IPS DF 6.9 (cell line): ENCODE measurements at regions not wholly inside any gene's neighbourhood (a gene's known extent, or its start where the extent isn't known, plus 50 kb on each side); places are given as distances from the start of the nearest gene placed in this dataset.

ENCODE experiments used
- DNase-seq: peaks from one replicate; pipeline ENCODE4 v3.0.0-alpha.2; 2013; ENCODE audit warnings: low read depth, low spot score
- H3K27ac ChIP-seq: one replicate; pipeline ENCODE4 v1.5.1; 2013; ENCODE audit warnings: low read length, control low read depth
- H3K27me3 ChIP-seq: 2 replicates; pipeline ENCODE4 v1.6.1; 2013; ENCODE audit warnings: mild to moderate bottlenecking, low read length; ENCODE audit not compliant: control insufficient read depth, insufficient read depth
- H3K36me3 ChIP-seq: 2 replicates; pipeline ENCODE4 v1.6.1; 2013; ENCODE audit warnings: low read length; ENCODE audit not compliant: control insufficient read depth, insufficient read depth
- H3K4me1 ChIP-seq: 2 replicates; pipeline ENCODE4 v1.6.1; 2013; ENCODE audit warnings: low read length; ENCODE audit not compliant: control insufficient read depth, insufficient read depth
- H3K4me3 ChIP-seq: 2 replicates; pipeline ENCODE4 v1.5.1; 2013; ENCODE audit warnings: mild to moderate bottlenecking, low read length
- H3K9me3 ChIP-seq: 2 replicates; pipeline ENCODE4 v1.6.1; 2013; ENCODE audit warnings: low read length, inconsistent platforms; ENCODE audit not compliant: control insufficient read depth, insufficient read depth
- WGBS: extraction: QIAGEN DNeasy Blood & Tissue Kit; methylation state at CpG from one replicate; pipeline ENCODE4 v1.1.7; 2013; ENCODE audit warnings: mixed read lengths, missing lambda C conversion rate; ENCODE audit not compliant: insufficient read length, insufficient coverage; 5-methylcytosine and 5-hydroxymethylcytosine counted together

DNA sequence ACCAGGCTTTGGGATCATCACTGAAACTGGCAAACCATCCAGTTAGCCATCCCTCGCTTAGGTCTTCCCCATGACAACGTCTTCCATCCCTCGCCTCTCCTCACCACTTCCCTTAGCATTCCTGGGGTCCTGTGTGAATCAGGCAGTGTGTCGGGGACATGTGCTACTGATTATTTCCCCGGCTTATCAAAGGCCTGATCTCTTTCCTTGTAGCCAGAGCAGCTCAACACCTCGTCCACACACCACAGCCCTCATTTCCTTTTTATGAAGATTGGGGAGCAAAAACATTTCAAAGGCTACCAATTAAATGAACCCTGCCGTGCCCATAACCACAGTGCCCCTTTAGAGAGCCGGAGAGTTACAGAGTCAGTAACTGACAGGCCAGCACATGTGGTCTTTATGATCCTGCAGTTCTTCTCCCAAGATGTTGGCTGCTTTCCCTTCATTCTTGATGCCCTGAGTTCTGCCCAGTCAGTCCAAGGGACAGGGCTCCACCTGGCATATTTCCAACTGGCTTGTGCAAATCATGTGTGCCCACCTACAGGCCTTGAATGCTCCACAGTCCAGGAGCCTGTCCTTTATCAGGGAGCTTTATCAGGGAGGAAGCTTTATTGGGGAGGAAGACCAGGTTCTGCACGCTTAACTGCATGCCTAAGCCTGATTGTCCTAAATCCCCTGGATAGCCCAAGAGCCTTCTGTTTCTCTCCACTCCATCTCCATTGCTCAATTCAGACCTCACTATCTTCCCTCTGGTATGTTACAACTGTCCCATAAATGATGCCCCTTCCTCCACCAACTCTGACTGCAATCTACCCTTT is 343.1 kb downstream of the CYRIA start:
- no peaks in the 10 kb centered on the region for H3K36me3 ChIP-seq
- no peaks in the 10 kb centered on the region for H3K9me3 ChIP-seq
- no peak overlapping the region for H3K4me3 ChIP-seq
- H3K27me3 ChIP-seq = no peaks in the 10 kb centered on the region
- no CpG with 5 or more reads among the region's 9 CpGs for WGBS
- no peak overlapping the region for H3K27ac ChIP-seq
- DNase-seq = no peak
- peaks cover 6% of the 10 kb centered on the region for H3K4me1 ChIP-seq

- Histone ChIP-seq H3K27ac (no peak overlapping the region), H3K4me3 (no peak overlapping the region), H3K9me3 (no peaks in the 10 kb centered on the region), H3K4me1 (peaks cover 5% of the 10 kb centered on the region), H3K36me3 (no peaks in the 10 kb centered on the region), H3K27me3 (no peaks in the 10 kb centered on the region)
- DNase-seq = no peak
- no CpG with 5 or more reads among the region's 4 CpGs for WGBS
Observed at GRCh38 chr2:16321872-16322271, 343.8 kb downstream of the CYRIA start.

GRCh38 chr2:16321256-16321655 is 344.4 kb downstream of the CYRIA start:
- Histone ChIP-seq H3K4me1 (peaks cover 5% of the 10 kb centered on the region), H3K36me3 (no peaks in the 10 kb centered on the region), H3K4me3 (no peak overlapping the region), H3K27me3 (no peaks in the 10 kb centered on the region), H3K27ac (no peak overlapping the region), H3K9me3 (no peaks in the 10 kb centered on the region)
- no peak for DNase-seq
- no CpG with 5 or more reads among the region's 9 CpGs for WGBS

- DNase-seq = no peak
- no peaks in the 10 kb centered on the region for H3K9me3 ChIP-seq
- no CpG with 5 or more reads among the region's 11 CpGs for WGBS
- no peaks in the 10 kb centered on the region for H3K36me3 ChIP-seq
- peaks cover 5% of the 10 kb centered on the region for H3K4me1 ChIP-seq
- H3K4me3 ChIP-seq = no peak overlapping the region
- no peaks in the 10 kb centered on the region for H3K27me3 ChIP-seq
- H3K27ac ChIP-seq = no peak overlapping the region
Observed at GRCh38 chr2:16320716-16321115, 344.9 kb downstream of the CYRIA start.

- Histone ChIP-seq H3K4me1 (peaks cover 3% of the 10 kb centered on the region), H3K9me3 (no peaks in the 10 kb centered on the region), H3K4me3 (no peak overlapping the region), H3K27ac (no peak overlapping the region), H3K27me3 (no peaks in the 10 kb centered on the region), H3K36me3 (no peaks in the 10 kb centered on the region)
- no peak for DNase-seq
- no CpG with 5 or more reads among the region's 12 CpGs for WGBS
Observed at GRCh38 chr2:16319551-16320121, 346.0 kb downstream of the CYRIA start.

- no peaks in the 10 kb centered on the region for H3K27me3 ChIP-seq
- no peaks in the 10 kb centered on the region for H3K36me3 ChIP-seq
- no CpG with 5 or more reads among the region's 4 CpGs for WGBS
- H3K4me3 ChIP-seq = no peak overlapping the region
- peaks cover 3% of the 10 kb centered on the region for H3K4me1 ChIP-seq
- H3K9me3 ChIP-seq = no peaks in the 10 kb centered on the region
- H3K27ac ChIP-seq = no peak overlapping the region
- DNase-seq = no peak
Observed at GRCh38 chr2:16318474-16319195, 347.0 kb downstream of the CYRIA start.

DNA sequence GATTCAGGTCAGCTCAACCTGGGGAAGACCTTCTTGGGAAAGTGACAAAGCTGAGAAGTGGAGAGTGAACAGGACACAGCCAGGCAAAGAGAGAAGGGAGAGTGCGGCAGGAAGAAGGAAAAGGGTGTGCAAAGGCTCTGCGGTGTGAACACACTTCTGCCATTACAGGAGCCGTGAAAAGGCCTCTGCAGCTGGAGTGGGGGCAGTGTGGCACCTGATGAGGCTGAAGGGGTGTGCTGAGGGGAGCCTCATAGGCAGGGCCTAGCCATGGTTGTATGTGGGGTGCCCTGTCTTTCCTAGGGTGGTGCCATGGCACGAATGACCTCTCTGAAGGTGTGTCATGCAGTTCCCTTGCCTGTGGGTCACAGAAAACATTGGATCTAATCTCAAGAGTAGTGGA is 347.6 kb downstream of the CYRIA start:
- no peak for DNase-seq
- Histone ChIP-seq H3K4me1 (peaks cover 3% of the 10 kb centered on the region), H3K36me3 (no peaks in the 10 kb centered on the region), H3K27me3 (no peaks in the 10 kb centered on the region), H3K27ac (no peak overlapping the region), H3K9me3 (no peaks in the 10 kb centered on the region), H3K4me3 (no peak overlapping the region)
- no CpG with 5 or more reads among the region's 4 CpGs for WGBS

DNA sequence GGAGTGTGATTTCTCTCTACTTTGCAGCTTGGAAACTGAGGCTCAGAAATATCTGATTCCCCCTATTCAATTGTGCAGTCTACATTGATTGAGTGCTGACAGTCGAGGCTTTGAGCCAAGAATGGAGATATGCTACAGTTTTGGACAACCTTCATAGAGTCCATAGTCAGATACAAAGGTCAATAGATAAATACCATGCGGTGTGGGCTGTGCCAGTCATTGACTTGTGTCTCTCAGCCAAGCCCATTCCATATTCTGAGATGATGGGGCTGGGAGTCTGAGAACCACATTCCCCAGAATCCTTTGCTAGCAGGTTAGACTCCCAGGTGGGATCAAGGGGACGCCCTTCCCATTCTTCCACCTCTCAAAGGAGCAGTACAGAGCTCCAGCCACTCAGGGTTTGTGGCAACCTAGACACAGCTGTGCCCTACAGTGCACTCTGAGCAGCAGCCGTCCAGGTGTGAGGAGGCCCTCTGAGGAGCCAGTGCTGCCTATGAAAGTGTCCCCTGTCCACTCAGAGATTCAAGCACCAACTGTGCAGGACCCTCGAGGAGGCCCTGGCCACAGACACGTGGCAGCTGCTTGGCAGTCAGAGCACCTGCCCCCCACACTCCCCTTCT is 348.3 kb downstream of the CYRIA start:
- Histone ChIP-seq H3K27me3 (no peaks in the 10 kb centered on the region), H3K36me3 (no peaks in the 10 kb centered on the region), H3K4me1 (peaks cover 3% of the 10 kb centered on the region), H3K27ac (no peak overlapping the region), H3K4me3 (no peak overlapping the region), H3K9me3 (no peaks in the 10 kb centered on the region)
- no CpG with 5 or more reads among the region's 6 CpGs for WGBS
- no peak for DNase-seq

DNA sequence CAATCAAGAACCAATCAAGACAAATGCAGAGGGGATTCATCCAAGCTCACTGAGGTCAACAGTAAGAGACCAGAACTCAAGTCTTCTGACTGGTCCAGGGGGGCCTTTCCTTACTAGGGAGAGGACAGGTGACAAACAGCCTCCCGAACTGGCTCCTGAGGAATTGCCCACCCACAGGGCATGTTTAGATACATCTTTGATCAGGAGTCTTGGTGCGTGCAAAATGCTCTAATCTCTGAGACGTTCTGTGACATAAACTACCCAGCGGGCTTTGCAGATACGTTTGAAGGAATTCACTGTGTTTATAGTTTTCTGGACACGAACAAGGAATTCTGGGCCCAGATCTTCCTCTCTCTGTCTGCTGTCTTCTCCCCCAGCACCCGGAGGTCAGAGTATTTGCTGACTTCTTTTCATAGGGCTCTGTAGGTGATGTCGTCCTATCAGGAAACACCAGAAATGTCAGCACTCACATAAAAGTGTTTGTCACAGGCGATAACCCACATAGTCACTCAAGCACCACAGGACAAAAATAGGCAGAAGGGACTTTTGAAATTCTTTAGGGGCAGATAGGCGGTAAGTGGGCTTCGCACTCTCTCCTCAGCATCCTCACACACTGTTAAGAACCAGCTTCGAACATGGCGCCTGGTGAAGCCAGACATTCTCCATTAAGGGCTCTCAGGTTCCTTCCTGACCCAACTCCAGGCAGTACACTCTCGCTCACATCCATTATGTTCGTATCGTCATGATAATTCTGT is 349.0 kb downstream of the CYRIA start:
- Histone ChIP-seq H3K4me3 (no peak overlapping the region), H3K27me3 (no peaks in the 10 kb centered on the region), H3K9me3 (no peaks in the 10 kb centered on the region), H3K36me3 (no peaks in the 10 kb centered on the region), H3K27ac (no peak overlapping the region), H3K4me1 (peaks cover 3% of the 10 kb centered on the region)
- no peak for DNase-seq
- WGBS = no CpG with 5 or more reads among the region's 16 CpGs

DNA sequence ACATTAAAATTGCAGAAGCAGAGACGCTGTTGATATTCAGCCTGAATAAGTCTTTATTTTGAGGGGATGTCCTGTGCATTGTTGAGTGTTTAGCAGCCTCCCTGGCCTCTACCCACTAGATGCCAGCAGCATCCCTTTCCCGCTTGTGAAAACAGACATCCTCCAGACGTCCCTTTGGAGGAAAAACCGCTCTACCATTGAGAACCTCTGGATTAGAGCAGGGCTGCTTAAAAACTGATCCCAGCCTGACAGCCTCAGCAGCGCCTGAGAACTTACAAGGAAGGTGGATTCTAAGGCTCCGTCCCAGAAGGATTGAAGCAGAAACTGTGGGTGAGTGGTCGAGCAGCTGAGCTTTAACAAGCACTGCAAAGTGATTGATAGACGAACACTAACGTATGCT is 349.7 kb downstream of the CYRIA start:
- no peaks in the 10 kb centered on the region for H3K36me3 ChIP-seq
- no peaks in the 10 kb centered on the region for H3K27me3 ChIP-seq
- H3K4me3 ChIP-seq = no peak overlapping the region
- DNase-seq = no peak
- peaks cover 3% of the 10 kb centered on the region for H3K4me1 ChIP-seq
- WGBS = no CpG with 5 or more reads among the region's 9 CpGs
- no peaks in the 10 kb centered on the region for H3K9me3 ChIP-seq
- no peak overlapping the region for H3K27ac ChIP-seq
